ENCODE measurements at regions not wholly inside any gene's neighbourhood (a gene's known extent, or its start where the extent isn't known, plus 50 kb on each side); places are given as distances from the start of the nearest gene placed in this dataset.

DNA sequence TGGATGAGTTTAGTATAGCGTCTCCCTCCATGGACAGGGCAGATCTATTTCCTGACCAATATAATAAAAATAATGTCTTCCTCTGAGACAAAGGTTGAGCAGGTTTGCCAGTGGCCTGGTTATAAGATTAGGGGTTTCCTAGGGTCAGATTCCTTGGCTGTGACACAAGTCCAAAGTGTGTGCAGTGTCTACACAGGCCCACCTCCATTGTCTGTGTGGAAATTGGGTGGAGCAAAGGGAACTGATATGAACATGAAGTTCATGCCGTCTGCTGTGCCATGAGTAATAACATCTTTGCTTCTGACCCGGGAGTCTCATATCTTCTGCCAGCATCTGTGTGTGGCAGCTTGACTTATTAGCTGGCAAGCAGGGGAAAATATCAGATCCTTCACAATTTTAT, 187.7 kb upstream of the BOD1L1 start:
- no peak overlapping the region for H3K4me3 Mint-ChIP-seq
- Histone ChIP-seq H4K20me1 (replicated peaks; ENCODE audit: insufficient read depth) (no peaks in the 10 kb centered on the region), H3K4me2 (no peak overlapping the region), H3K36me3 (ENCODE audit: insufficient read depth) (no peaks in the 10 kb centered on the region), H3K4me3 (no peak overlapping the region), H2AFZ (no peak overlapping the region), H3K79me2 (replicated peaks; ENCODE audit: insufficient read depth) (no peaks in the 10 kb centered on the region), H3K27ac (ENCODE audit: low read depth) (no peak overlapping the region), H3K4me1 (ENCODE audit: insufficient read depth) (no peaks in the 10 kb centered on the region), H3F3A (replicated peaks; ENCODE audit: low read depth) (no peaks in the 10 kb centered on the region), H3K27me3 (ENCODE audit: insufficient read depth) (no peaks in the 10 kb centered on the region), H3K9me2 (ENCODE audit: insufficient read depth) (no peaks in the 10 kb centered on the region; the same call in 1 of the 2 replicates)
- no peaks in the 10 kb centered on the region for H3K4me1 Mint-ChIP-seq
- no peaks in the 10 kb centered on the region for H3K9me3 Mint-ChIP-seq
- no peak for ATAC-seq
- H3K27ac Mint-ChIP-seq, result no peak overlapping the region
- DNase-seq (ENCODE audit: low spot score), result no peak
- no peaks in the 10 kb centered on the region for H3K36me3 Mint-ChIP-seq (ENCODE audit: low read depth)
- H3K27me3 Mint-ChIP-seq (ENCODE audit: insufficient read depth, low read depth, poor library complexity), result no peaks in the 10 kb centered on the region
- no peak for TF ChIP-seq EZH2phosphoT487 (IDR thresholded peaks at IDR 0.05; ENCODE audit: unreplicated experiment)

DNA sequence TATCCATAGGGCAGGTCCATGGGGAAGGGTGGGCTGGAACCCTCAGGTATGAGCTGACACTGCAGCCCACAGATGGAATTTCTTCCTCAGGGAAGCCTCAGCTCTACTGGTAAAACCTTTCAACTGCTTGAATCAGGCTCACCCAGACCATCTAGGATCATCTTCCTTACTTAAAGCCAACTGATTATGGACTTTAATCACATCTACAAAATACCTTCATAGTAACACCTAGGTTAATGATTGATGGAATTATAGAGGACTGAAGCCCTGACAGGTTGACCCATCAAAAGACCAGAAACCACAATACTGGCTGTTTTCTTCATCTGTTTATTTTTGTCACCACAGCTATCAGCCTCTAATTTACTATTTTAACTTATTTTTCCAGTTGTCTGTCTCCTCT, 188.9 kb upstream of the BOD1L1 start:
- Mint-ChIP-seq H3K27me3 (ENCODE audit: insufficient read depth, low read depth, poor library complexity) (no peaks in the 10 kb centered on the region), H3K36me3 (ENCODE audit: low read depth) (no peaks in the 10 kb centered on the region), H3K9me3 (no peaks in the 10 kb centered on the region), H3K4me1 (no peaks in the 10 kb centered on the region; the same call in 2 of the 3 replicates), H3K27ac (no peak overlapping the region), H3K4me3 (no peak overlapping the region)
- Histone ChIP-seq H2AFZ (no peak overlapping the region), H3K9me2 (ENCODE audit: insufficient read depth) (no peaks in the 10 kb centered on the region; the same call in 1 of the 2 replicates), H3K27me3 (ENCODE audit: insufficient read depth) (no peaks in the 10 kb centered on the region), H3K79me2 (replicated peaks; ENCODE audit: insufficient read depth) (no peaks in the 10 kb centered on the region), H3K4me1 (ENCODE audit: insufficient read depth) (no peaks in the 10 kb centered on the region), H3K27ac (ENCODE audit: low read depth) (no peak overlapping the region), H3F3A (replicated peaks; ENCODE audit: low read depth) (no peaks in the 10 kb centered on the region), H3K36me3 (ENCODE audit: insufficient read depth) (no peaks in the 10 kb centered on the region), H3K4me3 (no peak overlapping the region), H4K20me1 (replicated peaks; ENCODE audit: insufficient read depth) (no peaks in the 10 kb centered on the region), H3K4me2 (no peak overlapping the region)
- ATAC-seq (no peak), DNase-seq (ENCODE audit: low spot score) (no peak)
- TF ChIP-seq, protein P1, sequence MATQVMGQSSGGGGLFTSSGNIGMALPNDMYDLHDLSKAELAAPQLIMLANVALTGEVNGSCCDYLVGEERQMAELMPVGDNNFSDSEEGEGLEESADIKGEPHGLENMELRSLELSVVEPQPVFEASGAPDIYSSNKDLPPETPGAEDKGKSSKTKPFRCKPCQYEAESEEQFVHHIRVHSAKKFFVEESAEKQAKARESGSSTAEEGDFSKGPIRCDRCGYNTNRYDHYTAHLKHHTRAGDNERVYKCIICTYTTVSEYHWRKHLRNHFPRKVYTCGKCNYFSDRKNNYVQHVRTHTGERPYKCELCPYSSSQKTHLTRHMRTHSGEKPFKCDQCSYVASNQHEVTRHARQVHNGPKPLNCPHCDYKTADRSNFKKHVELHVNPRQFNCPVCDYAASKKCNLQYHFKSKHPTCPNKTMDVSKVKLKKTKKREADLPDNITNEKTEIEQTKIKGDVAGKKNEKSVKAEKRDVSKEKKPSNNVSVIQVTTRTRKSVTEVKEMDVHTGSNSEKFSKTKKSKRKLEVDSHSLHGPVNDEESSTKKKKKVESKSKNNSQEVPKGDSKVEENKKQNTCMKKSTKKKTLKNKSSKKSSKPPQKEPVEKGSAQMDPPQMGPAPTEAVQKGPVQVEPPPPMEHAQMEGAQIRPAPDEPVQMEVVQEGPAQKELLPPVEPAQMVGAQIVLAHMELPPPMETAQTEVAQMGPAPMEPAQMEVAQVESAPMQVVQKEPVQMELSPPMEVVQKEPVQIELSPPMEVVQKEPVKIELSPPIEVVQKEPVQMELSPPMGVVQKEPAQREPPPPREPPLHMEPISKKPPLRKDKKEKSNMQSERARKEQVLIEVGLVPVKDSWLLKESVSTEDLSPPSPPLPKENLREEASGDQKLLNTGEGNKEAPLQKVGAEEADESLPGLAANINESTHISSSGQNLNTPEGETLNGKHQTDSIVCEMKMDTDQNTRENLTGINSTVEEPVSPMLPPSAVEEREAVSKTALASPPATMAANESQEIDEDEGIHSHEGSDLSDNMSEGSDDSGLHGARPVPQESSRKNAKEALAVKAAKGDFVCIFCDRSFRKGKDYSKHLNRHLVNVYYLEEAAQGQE (IDR thresholded peaks at IDR 0.05; ENCODE audit: unreplicated experiment), result no peak
- no peak for TF ChIP-seq JUNB (IDR thresholded peaks at IDR 0.05; ENCODE audit: unreplicated experiment)
- TF ChIP-seq NANOG (IDR thresholded peaks at IDR 0.05; ENCODE audit: borderline replicate concordance), result no peak
- TF ChIP-seq, protein P2, sequence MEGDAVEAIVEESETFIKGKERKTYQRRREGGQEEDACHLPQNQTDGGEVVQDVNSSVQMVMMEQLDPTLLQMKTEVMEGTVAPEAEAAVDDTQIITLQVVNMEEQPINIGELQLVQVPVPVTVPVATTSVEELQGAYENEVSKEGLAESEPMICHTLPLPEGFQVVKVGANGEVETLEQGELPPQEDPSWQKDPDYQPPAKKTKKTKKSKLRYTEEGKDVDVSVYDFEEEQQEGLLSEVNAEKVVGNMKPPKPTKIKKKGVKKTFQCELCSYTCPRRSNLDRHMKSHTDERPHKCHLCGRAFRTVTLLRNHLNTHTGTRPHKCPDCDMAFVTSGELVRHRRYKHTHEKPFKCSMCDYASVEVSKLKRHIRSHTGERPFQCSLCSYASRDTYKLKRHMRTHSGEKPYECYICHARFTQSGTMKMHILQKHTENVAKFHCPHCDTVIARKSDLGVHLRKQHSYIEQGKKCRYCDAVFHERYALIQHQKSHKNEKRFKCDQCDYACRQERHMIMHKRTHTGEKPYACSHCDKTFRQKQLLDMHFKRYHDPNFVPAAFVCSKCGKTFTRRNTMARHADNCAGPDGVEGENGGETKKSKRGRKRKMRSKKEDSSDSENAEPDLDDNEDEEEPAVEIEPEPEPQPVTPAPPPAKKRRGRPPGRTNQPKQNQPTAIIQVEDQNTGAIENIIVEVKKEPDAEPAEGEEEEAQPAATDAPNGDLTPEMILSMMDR (conservative IDR thresholded peaks at IDR 0.05; ENCODE audit: low read depth in 2 of 2), result no peak
- no peak for TF ChIP-seq EZH2 (IDR thresholded peaks at IDR 0.05; ENCODE audit: low read depth, unreplicated experiment)
- TF ChIP-seq POLR2AphosphoS5 (IDR thresholded peaks at IDR 0.05; ENCODE audit: low read depth), result no peak
- no peak for TF ChIP-seq ZNF114 (CRISPR knock-in tag; IDR thresholded peaks at IDR 0.05)
- TF ChIP-seq STAT1 (IDR thresholded peaks at IDR 0.05; ENCODE audit: unreplicated experiment), result no peak
- no peak for TF ChIP-seq EZH2phosphoT487 (IDR thresholded peaks at IDR 0.05; ENCODE audit: unreplicated experiment)
- TF ChIP-seq CREB1 (CRISPR knock-in tag; IDR thresholded peaks at IDR 0.05; ENCODE audit: low read depth), result no peak
- TF ChIP-seq, protein P3, sequence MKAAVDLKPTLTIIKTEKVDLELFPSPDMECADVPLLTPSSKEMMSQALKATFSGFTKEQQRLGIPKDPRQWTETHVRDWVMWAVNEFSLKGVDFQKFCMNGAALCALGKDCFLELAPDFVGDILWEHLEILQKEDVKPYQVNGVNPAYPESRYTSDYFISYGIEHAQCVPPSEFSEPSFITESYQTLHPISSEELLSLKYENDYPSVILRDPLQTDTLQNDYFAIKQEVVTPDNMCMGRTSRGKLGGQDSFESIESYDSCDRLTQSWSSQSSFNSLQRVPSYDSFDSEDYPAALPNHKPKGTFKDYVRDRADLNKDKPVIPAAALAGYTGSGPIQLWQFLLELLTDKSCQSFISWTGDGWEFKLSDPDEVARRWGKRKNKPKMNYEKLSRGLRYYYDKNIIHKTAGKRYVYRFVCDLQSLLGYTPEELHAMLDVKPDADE (IDR thresholded peaks at IDR 0.05), result no peak
- no peak for TF ChIP-seq ZNF331 (CRISPR knock-in tag; IDR thresholded peaks at IDR 0.05; ENCODE audit: low read depth)

Data from GM23338 (cell line).